ENCODE measurements at regions not wholly inside any gene's neighbourhood (a gene's known extent, or its start where the extent isn't known, plus 50 kb on each side); places are given as distances from the start of the nearest gene placed in this dataset.

GRCh38 chr10:58979711-58980110 lies 196.7 kb upstream of the PHYHIPL start:
- DNase-seq (ENCODE audit: low read depth, low spot score) (no peak), FAIRE-seq (no peak), ATAC-seq (no peak)
- ChIA-PET POLR2A (interaction anchor here (1.1 to 1.5 kb wide), 2 partner anchors 10 to 12 kb away, joined by 3 to 6 read pairs; no protein-coding TSS in a partner anchor), SMC1A (ENCODE audit: uncharacterized antibody, unreplicated experiment) (interaction anchor here (0.8 to 8.6 kb wide), 13 partner anchors 12 to 68 kb away, joined by 3 to 123 read pairs (median 5); no protein-coding TSS in a partner anchor), CTCF (interaction anchor here (0.8 to 5.9 kb wide), 4 partner anchors 12 to 29 kb away, joined by 3 to 56 read pairs (median 6); no protein-coding TSS in a partner anchor), RAD21 (ENCODE audit: unreplicated experiment) (interaction anchor here (0.8 to 6.5 kb wide), 5 partner anchors 12 to 97 kb away, joined by 3 to 69 read pairs (median 5); no protein-coding TSS in a partner anchor)
- no peak overlapping the region for H3K4me2 ChIP-seq (ENCODE audit: control insufficient read depth, insufficient read depth)
- no peaks in the 10 kb centered on the region for H3K79me2 ChIP-seq (ENCODE audit: control insufficient read depth, insufficient read depth, low read length)
- TF ChIP-seq ATF7 (IDR thresholded peaks at IDR 0.05; ENCODE audit: low read depth) (peak; percentile 81), CREM (IDR thresholded peaks at IDR 0.05; ENCODE audit: low read depth) (peak; percentile 36; the same call in 1 of the 2 replicates), CREB1 (IDR thresholded peaks at IDR 0.05; ENCODE audit: low read depth) (peak; percentile 61; the same call in 1 of the 2 replicates)
- TF ChIP-seq, protein P1, sequence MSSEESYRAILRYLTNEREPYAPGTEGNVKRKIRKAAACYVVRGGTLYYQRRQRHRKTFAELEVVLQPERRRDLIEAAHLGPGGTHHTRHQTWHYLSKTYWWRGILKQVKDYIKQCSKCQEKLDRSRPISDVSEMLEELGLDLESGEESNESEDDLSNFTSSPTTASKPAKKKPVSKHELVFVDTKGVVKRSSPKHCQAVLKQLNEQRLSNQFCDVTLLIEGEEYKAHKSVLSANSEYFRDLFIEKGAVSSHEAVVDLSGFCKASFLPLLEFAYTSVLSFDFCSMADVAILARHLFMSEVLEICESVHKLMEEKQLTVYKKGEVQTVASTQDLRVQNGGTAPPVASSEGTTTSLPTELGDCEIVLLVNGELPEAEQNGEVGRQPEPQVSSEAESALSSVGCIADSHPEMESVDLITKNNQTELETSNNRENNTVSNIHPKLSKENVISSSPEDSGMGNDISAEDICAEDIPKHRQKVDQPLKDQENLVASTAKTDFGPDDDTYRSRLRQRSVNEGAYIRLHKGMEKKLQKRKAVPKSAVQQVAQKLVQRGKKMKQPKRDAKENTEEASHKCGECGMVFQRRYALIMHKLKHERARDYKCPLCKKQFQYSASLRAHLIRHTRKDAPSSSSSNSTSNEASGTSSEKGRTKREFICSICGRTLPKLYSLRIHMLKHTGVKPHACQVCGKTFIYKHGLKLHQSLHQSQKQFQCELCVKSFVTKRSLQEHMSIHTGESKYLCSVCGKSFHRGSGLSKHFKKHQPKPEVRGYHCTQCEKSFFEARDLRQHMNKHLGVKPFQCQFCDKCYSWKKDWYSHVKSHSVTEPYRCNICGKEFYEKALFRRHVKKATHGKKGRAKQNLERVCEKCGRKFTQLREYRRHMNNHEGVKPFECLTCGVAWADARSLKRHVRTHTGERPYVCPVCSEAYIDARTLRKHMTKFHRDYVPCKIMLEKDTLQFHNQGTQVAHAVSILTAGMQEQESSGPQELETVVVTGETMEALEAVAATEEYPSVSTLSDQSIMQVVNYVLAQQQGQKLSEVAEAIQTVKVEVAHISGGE (CRISPR knock-in tag; IDR thresholded peaks at IDR 0.05), result no peak
- no TSS peak for BruUV-seq (replicated peaks)
- H3K36me3 ChIP-seq (ENCODE audit: control insufficient read depth in 2 of 2, insufficient read depth in 2 of 2, low read length in 1 of 2), result no peaks in the 10 kb centered on the region
- H3K9ac ChIP-seq (ENCODE audit: control insufficient read depth, insufficient read depth, low read length), result no peak overlapping the region
- no peaks in the 10 kb centered on the region for H3K9me3 ChIP-seq (replicated peaks; ENCODE audit: control insufficient read depth, insufficient read depth, low read length)
- intact Hi-C loops (cut with micrococcal nuclease; ENCODE audit: unreplicated experiment) (loop anchor here (2.0 kb wide), 1 partner anchor 13 kb away; no protein-coding TSS in a partner anchor), in situ Hi-C loops (cut with MboI) (no loop called here)
- H3K4me1 ChIP-seq (ENCODE audit: control insufficient read depth, insufficient read depth, low read length), result no peaks in the 10 kb centered on the region
- H2AFZ ChIP-seq (ENCODE audit: control insufficient read depth, low read depth, low read length), result no peak overlapping the region
- no peak overlapping the region for H3K4me3 ChIP-seq
- 12% methylated on average over 3 of the region's 3 CpGs for WGBS (ENCODE audit: insufficient coverage, insufficient replicate concordance, low lambda C conversion rate, missing lambda C conversion rate)
- H3K27ac ChIP-seq (ENCODE audit: control insufficient read depth, insufficient read depth), result no peak overlapping the region
- H4K20me1 ChIP-seq (ENCODE audit: control insufficient read depth, insufficient read depth), result no peaks in the 10 kb centered on the region
- no peaks in the 10 kb centered on the region for H3K27me3 ChIP-seq (replicated peaks in 1 of 2; ENCODE audit: control insufficient read depth in 2 of 2, insufficient read depth in 2 of 2, low read length in 1 of 2)

Measured in GM12878 (cell line).